ENCODE measurements at regions not wholly inside any gene's neighbourhood (a gene's known extent, or its start where the extent isn't known, plus 50 kb on each side); places are given as distances from the start of the nearest gene placed in this dataset.
"Not testable (repeated sequence)": the region's sequence is repeated elsewhere in the genome, so short reads cannot be mapped to it uniquely, and the experiment has no call there.

DNA sequence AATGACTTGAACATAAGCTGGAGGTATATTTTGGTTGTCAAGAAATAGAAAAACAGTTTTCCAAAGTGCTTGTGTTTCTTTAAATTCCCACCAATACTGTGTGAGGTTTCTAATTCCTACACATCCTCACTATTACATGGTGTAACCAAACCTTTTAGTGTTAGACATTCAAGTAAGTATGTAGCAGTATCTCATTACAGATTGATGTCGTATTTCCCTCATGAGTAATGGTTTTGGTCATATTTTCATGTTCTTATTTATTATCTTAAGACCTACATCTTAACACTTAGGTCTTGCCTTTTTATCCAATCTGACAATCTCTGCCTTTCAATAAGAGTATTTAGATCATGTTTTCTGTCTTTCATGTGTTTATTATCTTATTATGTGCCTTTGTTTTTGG lies 253.7 kb upstream of the ANXA10 start:
- no peak for DNase-seq (ENCODE audit: low read depth in 2 of 2)

DNA sequence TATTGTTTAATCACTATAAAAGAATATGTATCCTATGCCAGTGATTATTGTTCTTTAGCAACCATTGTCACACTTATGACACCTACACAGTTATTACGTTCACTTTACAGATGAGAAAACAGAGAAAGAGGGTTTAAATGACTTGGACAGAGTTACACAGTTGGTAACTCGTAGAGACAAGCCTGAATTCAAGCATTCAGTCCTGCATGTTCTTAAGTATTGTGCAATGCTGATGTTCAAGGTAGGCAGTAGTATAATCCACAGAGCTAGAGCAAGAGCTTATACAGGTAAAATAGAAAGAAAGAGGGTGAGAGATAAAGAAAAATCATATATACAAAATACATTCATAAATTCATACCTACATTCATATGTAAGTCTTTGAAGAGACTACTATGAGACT lies 249.8 kb upstream of the ANXA10 start:
- DNase-seq (ENCODE audit: low read depth in 2 of 2), result no peak

DNA sequence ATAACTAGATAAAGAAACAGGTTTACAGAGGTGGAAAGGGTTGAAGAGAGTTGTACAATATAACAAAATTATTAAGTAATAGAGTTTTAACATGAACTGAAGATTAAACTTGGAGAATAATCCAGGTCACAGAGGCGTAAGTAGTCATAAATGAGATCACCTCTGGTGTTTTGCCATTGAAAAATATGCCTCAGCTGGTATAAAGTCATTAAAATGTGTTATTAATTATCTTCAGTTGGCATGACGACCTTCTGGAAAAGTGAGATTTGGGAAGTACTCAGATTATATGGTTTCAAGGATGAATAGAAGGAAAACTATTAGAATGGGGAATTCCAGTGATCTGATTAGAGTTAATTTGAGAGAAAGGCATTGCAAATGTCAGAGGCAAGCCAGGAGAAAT lies 237.5 kb upstream of the ANXA10 start:
- DNase-seq (ENCODE audit: low read depth in 2 of 2), result no peak

DNA sequence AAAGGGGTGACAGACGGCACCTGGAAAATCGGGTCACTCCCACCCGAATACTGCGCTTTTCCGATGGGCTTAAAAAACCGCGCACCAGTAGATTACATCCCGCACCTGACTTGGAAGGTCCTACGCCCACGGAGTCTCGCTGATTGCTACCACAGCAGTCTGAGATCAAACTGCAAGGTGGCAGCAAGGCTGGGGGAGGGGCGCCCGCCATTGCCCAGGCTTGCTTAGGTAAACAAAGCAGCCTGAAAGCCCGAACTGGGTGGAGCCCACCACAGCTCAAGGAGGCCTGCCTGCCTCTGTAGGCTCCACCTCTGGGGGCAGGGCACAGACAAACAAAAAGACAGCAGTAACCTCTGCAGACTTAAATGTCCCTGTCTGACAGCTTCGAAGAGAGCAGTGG lies 234.2 kb upstream of the ANXA10 start:
- not testable (repeated sequence) for DNase-seq (ENCODE audit: low read depth in 2 of 2)

DNA sequence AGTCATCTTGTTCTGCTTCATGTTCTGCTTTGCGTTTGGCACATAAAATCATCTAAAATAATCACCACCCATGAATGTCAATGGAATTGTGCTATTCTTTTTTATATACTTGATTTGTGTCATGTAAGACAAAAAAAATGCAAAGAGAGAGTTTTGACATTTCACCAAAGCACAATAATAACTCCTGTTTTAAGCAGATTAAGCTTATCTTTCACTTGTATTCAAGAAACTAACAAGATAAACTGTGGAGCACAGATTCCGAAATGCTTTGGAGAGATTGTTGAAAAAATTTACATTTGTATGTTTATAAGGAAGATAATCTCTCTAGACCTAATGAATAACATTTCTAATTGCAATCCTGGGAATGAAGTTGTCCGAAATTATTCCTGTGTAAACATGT lies 225.1 kb upstream of the ANXA10 start:
- no peak for DNase-seq (ENCODE audit: low read depth in 2 of 2)

DNA sequence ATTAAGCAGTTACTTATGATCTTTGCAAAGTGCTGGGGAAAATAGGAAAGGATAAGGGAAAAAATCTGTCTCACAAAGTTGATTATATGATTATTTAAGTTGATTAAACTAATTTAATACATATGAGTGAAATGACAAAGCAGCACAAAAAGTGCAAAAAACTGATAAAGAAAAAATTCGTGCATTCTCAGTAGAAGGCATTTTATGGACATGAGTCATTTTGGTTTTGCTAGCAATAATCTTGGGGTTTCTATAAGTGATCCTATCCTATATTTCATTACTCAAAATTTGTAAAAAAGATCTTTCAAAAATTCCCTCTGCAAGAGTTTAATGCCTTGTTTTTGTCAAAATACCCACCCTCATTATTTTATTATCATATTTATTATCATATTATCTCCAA lies 224.2 kb upstream of the ANXA10 start:
- DNase-seq (ENCODE audit: low read depth in 2 of 2), result no peak

DNA sequence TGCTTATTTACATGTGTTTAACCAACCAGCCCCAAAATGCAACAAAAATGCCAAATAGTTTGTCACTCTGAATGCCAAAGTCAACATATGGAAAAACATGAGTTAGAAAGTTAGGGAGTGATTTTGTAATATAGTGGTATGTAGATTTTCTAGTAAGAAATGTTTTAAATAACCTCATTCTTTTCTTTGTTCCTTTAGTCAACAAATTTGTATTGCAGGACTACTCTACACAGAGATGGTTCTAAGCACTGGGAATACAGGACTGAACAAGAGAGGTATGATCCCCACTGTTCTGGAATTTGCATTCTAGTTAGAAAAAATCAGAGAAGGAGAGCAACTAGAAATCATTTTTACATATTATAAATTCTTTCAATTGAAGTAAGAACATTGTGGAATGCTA lies 218.8 kb upstream of the ANXA10 start:
- DNase-seq (ENCODE audit: low read depth in 2 of 2), result no peak

DNA sequence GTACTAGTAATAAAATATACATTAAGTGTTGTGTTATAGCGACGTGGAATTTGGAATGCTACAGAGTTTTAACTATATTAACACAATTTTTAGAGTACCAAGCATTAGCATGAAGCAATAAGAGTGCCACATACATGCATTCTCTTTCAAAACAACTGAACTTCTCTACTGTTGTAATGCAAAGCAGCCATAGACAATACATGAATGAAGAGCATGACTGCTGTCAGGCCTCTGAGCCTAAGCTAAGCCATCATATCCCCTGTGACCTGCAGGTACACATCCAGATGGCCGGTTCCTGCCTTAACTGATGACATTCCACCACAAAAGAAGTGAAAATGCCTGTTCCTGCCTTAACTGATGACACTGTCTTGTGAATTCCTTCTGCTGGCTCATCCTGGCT lies 216.2 kb upstream of the ANXA10 start:
- DNase-seq (ENCODE audit: low read depth in 2 of 2), result not testable (repeated sequence)

DNA sequence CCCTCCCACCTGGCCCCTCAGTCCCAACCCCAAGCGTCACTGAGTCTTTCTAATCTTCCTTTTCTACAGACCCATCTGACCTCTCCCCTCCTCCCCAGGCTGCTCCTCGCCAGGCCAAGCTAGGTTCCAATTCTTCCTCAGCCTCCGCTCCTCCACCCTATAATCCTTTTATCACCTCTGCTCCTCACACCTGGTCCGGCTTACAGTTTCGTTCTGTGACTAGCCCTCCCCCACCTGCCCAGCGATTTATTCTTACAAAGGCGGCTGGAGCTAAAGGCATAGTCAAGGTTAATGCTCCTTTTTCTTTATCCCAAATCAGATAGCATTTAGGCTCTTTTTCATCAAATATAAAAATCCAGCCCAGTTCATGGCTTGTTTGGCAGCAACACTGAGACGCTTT lies 214.5 kb upstream of the ANXA10 start:
- not testable (repeated sequence) for DNase-seq (ENCODE audit: low read depth in 2 of 2)

DNA sequence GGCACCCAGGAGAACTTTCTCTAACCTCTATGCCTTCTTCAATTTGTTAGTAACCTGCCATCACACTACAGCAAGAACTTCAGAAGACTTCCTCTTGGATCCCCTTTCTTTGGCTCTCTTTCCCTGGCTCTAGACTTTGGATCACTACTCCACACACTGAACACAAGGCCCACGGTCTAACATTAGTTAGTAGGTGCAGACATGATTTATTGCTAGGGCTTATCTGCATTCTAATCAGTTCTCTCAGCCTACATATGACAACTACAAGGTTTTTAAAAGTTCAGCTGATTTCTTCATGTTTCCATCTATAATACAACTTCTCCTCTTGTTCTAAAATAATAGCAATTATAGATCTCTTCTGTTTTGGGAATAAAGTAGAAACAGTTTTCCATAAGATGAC lies 209.1 kb upstream of the ANXA10 start:
- no peak for DNase-seq (ENCODE audit: low read depth in 2 of 2)

DNA sequence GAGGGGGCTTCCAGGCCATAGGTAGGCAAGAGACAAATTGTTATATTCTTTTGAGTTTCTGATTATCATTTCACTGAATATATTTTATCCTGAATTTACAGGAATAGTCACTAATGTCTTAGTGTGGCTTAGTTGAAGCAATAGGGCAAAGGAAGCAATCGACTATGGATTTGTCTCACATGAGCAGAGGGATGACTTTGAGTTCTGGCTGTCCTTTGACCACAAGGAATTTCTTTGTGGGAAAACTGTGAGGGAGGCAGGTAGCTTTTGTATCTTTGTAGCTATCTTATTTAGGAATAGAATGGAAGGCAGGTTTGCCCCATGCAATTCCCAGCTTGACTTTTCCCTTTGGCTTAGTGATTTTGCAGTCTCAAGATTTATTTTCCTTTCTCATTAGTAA lies 207.3 kb upstream of the ANXA10 start:
- no peak for DNase-seq (ENCODE audit: low read depth in 2 of 2)

DNA sequence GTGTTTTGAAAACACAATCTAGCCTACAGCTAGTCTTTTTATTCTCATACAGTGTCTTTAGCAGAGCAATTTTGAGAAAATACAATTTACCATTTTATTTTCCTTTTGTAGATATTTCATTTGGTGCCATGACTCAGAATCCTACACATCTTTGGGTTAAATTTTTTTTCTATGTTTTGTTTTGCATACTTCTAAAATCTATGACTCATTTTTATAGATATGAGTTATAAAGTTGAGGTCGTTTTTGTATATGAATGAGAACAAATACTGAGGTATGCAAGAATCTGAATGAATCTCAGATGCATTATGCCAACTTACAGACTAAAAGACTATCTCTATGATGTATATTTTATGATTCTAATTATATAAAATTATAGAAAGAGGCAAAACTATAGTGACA lies 206.5 kb upstream of the ANXA10 start:
- DNase-seq (ENCODE audit: low read depth in 2 of 2), result no peak

DNA sequence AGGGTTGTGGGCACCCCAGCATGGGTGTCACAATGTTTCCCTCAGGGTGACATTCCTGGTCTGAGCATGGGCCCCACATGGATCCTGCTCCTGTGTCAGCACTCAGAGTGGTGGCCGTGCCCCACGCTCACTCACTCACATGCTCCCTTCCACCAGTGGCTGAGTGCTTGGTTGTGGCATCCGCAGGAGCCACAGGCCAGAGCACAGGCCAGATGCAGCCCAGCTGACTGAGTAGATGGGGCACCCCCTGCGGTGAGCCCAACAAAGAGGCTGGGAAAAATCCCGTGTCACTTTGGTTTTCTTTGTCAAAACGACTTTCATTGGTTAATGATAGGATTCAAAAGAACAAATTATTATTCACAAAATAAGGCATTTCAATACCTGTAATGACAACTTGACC lies 204.6 kb upstream of the ANXA10 start:
- no peak for DNase-seq (ENCODE audit: low read depth in 2 of 2)

DNA sequence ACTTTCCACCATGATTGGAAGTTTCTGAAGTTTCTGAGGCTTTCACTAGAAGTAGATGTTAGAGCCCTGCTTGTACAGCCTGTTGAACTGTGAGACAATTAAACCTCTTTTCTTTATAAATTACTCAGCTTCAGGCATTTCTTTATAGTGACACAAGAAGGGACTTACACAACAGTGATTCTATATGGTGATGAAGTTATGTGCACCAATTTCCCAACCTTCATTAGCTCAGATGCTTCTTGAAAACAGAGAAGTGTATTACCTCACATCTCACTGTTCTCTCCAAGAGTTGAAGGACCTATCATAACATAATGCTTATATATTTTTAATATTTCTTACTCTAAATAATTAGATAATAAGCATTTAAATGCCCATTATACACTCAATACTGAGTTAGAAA lies 202.1 kb upstream of the ANXA10 start:
- DNase-seq (ENCODE audit: low read depth in 2 of 2), result no peak

DNA sequence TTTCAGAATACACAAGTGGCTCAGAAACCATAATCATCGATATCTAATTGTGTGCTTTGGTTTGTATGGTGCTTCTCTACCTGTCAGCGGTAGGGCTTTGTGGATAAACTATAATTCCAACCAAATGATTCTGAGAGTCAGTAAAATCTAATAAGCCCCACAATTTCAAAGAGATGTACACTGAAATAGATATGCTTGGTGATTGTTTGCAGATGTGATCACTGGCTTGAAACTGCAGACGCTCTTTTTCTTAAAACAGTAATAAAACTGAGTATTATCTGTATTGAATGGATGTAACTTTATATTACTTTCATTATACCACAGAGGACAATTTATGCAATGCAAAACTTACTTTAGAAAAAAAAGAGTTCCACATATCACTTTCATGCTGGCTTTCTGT lies 198.8 kb upstream of the ANXA10 start:
- no peak for DNase-seq (ENCODE audit: low read depth in 2 of 2)

DNA sequence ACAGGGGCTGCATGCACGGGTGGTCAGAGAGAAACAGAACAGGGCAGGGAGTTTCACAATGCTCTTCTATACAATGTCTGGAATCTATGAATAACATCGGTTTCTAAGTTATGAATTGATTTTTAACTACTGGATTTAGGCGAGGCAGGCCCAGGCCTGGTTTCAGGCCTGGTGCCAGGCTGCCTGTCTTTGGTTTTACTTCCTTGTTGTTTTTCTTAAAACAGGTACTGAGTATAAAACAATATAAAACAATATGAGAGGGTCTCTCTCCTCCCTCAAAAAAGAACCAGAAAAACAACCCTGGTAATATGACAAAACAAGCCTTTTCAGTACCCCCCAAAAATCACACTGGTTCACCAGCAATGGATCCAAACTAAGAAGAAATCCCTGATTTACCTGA lies 196.1 kb upstream of the ANXA10 start:
- not testable (repeated sequence) for DNase-seq (ENCODE audit: low read depth in 2 of 2)

DNA sequence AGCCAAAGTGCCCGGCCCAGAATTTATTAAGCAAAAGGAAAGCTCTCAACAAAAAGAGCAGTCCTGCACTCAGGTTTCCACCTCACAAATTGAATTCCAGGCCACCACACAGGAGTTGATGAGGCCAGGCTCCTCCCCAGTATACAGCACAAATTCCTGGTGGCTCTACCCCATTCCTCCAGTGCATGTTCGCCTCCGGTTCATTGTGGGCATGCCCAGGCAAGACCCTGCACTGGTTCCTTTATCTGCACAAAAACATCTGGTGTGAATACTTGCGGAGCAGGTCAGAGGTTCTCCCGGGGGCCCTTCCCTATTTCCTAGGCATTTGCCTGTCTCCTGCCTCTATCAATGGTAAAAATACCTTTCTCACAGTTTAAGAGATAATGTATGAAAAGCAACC lies 195.2 kb upstream of the ANXA10 start:
- no peak for DNase-seq (ENCODE audit: low read depth in 2 of 2)

DNA sequence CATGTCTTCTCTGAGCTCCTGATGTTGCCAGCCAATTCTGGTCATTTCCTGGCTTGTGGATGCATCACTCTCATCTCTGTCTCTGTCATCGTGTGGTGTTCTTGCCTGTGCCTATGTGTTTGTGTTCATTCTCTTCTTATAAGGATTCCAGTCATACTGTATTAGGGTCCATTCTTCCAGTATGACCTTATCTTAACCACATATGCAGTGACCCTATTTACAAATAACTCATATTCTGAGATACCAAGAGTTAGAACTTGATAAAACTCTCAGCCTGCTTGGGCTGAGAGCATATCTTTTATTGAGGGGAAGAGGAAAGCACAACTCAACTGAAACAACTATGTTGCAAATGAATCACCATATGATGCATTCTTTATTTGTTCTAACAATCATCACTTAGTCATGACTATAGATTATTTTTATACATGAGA lies 189.0 kb upstream of the ANXA10 start:
- DNase-seq (ENCODE audit: low read depth in 2 of 2), result no peak

DNA sequence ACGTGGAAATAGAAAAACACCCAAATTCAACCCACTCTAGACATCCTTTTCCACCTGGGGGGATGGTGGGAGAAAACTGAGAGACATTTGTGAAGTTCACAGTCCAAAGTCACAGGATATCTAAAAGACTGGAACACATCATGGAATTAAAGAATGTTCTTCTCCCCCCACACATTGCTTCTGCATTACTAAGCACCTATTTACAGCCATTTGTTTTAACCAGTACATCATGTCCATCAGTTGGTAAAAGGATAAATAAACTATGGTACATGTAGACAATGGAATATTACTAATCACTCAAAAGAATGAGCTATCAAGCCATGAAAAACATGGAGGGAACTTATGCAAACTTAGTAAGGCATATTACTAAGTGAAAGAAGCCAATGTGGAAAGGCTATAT lies 185.5 kb upstream of the ANXA10 start:
- DNase-seq (ENCODE audit: low read depth in 2 of 2), result no peak

DNA sequence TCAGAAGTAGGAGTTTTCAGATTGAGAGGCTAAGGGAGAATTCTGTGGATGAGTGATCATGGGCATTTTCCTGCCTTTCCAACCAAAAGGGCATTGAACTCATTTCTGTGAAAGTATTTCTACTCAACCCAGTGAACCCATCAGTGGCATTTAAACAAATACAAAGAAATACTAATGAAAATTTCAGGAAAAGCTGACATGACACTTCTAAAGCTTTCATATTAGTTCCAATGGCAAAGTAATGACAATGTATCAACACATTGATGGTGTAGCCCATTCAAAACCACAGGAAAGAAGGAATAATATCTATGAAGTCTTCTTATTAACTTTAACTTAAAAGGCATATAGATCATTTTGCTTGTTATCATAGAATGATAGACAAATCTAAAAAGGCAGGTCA lies 183.5 kb upstream of the ANXA10 start:
- no peak for DNase-seq (ENCODE audit: low read depth in 2 of 2)

DNA sequence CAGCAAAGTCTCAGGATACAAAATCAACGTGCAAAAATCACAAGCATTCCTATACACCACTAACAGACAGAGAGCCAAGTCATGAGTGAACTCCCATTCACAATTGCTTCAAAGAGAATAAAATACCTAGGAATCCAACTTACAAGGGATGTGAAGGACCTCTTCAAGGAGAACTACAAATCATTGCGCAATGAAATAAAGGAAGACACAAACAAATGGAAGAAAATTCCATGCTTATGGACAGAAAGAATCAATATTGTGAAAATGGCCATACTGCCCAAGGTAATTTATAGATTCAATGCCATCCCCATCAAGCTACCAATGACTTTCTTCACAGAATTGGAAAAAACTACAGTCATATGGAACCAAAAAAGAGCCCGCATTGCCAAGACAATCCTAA lies 179.8 kb upstream of the ANXA10 start:
- not testable (repeated sequence) for DNase-seq (ENCODE audit: low read depth in 2 of 2)

DNA sequence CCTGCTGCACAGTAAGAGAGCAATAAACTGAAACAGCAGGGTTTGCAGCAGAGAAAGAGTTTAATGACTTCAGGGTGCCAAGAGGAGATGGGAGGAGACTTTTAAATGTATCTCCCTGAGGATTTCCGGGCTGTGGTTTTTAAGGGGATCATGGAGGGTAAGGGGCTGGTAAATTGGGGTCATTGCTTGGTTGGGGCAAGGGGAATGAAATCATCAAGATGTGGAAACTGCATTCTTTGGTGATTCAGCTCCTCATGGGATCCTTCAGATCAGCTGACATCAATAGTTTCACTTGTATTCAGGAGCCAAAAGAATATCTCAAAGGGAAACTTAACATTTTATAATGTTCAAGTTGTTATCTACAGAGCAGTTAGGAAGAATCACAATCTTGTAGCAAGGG lies 174.3 kb upstream of the ANXA10 start:
- DNase-seq (ENCODE audit: low read depth in 2 of 2), result no peak

DNA sequence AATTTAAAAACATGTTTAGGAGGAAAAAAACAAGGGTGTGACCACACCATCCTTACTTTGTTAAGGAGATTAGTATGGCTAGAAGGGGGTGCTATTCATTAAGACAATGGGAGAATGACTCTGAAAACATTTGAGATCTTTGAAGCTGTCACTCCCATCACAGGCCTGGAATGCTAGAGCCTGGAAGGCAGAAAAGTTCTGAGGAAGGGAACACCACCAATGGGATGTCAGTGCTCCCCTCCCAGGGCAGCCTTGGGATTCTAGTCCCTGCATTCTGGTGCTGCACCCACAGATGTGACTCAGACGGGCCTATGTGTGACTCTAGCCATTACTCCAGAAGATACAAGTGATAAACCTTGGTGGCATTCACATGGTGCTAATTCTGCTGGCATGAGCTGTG lies 162.2 kb upstream of the ANXA10 start:
- no peak for DNase-seq (ENCODE audit: low read depth in 2 of 2)

DNA sequence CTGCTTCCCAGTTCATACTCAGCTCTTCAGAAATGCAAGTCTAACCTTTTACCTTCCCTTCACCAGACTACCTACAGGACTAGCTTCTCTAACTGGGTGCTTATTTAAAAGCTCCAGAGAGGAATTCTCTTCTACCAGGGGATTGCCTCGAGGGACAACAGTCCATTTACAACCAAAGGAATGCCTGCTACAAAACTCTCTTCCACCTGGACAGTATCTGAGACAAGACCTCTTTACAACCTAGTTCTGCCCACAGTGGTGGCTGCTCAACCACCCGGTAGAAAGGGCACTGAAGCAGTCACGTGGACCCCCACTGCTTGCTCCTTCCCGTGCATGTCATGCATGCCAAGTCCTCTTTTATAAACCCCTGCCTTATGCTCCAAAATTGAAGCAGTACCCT lies 158.1 kb upstream of the ANXA10 start:
- no peak for DNase-seq (ENCODE audit: low read depth in 2 of 2)
